Activated CD8-positive, alpha-beta memory T cell treated with anti-CD3 and anti-CD28 coated beads, Interleukin-2, amount 50 U/mL, for 48 hours (primary cell): ENCODE measurements at regions not wholly inside any gene's neighbourhood (a gene's known extent, or its start where the extent isn't known, plus 50 kb on each side); places are given as distances from the start of the nearest gene placed in this dataset.
"Not testable (repeated sequence)": the region's sequence is repeated elsewhere in the genome, so short reads cannot be mapped to it uniquely, and the experiment has no call there.

Experiments
- DNase-seq: peaks from one replicate; pipeline ENCODE4 v3.0.0-alpha.2; 2020

- DNase-seq, result no peak
Measured at GRCh38 chr14:23694949-23695663, 58.9 kb downstream of the DHRS2 start.

- no peak for DNase-seq
Measured at GRCh38 chr14:23695664-23695999, 59.5 kb downstream of the DHRS2 start.

- no peak for DNase-seq
Measured at GRCh38 chr14:23696701-23697239, 60.6 kb downstream of the DHRS2 start.

GRCh38 chr14:23697680-23698079, 61.5 kb downstream of the DHRS2 start:
- no peak for DNase-seq

GRCh38 chr14:23702656-23703426, 66.7 kb downstream of the DHRS2 start:
- no peak for DNase-seq

GRCh38 chr14:23704890-23705289, 68.7 kb downstream of the DHRS2 start:
- no peak for DNase-seq

- DNase-seq, result no peak
Measured at GRCh38 chr14:23707415-23707814, 71.3 kb downstream of the DHRS2 start.

GRCh38 chr14:23708343-23708742, 72.2 kb downstream of the DHRS2 start:
- DNase-seq, result no peak

- no peak for DNase-seq
Measured at GRCh38 chr14:23709923-23710322, 73.8 kb downstream of the DHRS2 start.

- DNase-seq, result no peak
Measured at GRCh38 chr14:23712287-23712686, 76.1 kb downstream of the DHRS2 start.

- no peak for DNase-seq
Measured at GRCh38 chr14:23719225-23719985, 83.2 kb downstream of the DHRS2 start.

GRCh38 chr14:23722675-23723074, 86.5 kb downstream of the DHRS2 start:
- no peak for DNase-seq

GRCh38 chr14:23723911-23724310, 87.7 kb downstream of the DHRS2 start:
- DNase-seq, result no peak

GRCh38 chr14:23725528-23725927, 89.4 kb downstream of the DHRS2 start:
- no peak for DNase-seq

GRCh38 chr14:23725980-23726710, 90.0 kb downstream of the DHRS2 start:
- no peak for DNase-seq

GRCh38 chr14:23727566-23728335, 91.6 kb downstream of the DHRS2 start:
- no peak for DNase-seq

- DNase-seq, result no peak
Measured at GRCh38 chr14:23728791-23729190, 92.6 kb downstream of the DHRS2 start.

- DNase-seq, result no peak
Measured at GRCh38 chr14:23729720-23730387, 93.7 kb downstream of the DHRS2 start.

GRCh38 chr14:23735394-23735793, 99.2 kb downstream of the DHRS2 start:
- DNase-seq, result no peak

GRCh38 chr14:23744368-23744767, 108.2 kb downstream of the DHRS2 start:
- not testable (repeated sequence) for DNase-seq

GRCh38 chr14:23750357-23750756, 114.2 kb downstream of the DHRS2 start:
- DNase-seq, result no peak
